OCI-LY3 (cell line): ENCODE measurements at regions not wholly inside any gene's neighbourhood (a gene's known extent, or its start where the extent isn't known, plus 50 kb on each side); places are given as distances from the start of the nearest gene placed in this dataset.

Experiments used
- H2AFZ ChIP-seq: fragments of 200-600, 300-600 bp; shearing (Covaris generic); 2 replicates; pipeline ENCODE4 v1.6.0; 2014; ENCODE audit warnings: antibody characterized with exemption, low read depth, low read length
- H3K27ac ChIP-seq: fragments of 200-600, 300-600 bp; sonication (generic); 2 replicates; pipeline ENCODE4 v1.5.1; 2014; ENCODE audit warnings: mild to moderate bottlenecking, low read length, moderate library complexity, mixed read lengths
- H3K27me3 ChIP-seq: fragments of 200-600, 300-600 bp; sonication (generic); 2 replicates; pipeline ENCODE4 v1.6.1; 2014; ENCODE audit warnings: low read depth, low read length, mixed read lengths
- H3K36me3 ChIP-seq: fragments of 200-600, 300-600 bp; sonication (generic); replicated peaks from 2 replicates; pipeline ENCODE3; 2014; ENCODE audit warnings: low read depth, low read length, mixed read lengths
- H3K4me1 ChIP-seq: fragments of 300-600, 200-600 bp; sonication (generic); 2 replicates; pipeline ENCODE4 v1.6.1; 2014; ENCODE audit warnings: low read length, mixed read lengths
- H3K4me2 ChIP-seq: fragments of 200-600, 300-600 bp; sonication (generic); 2 replicates; pipeline ENCODE4 v1.6.1; 2014; ENCODE audit warnings: low read length, mixed read lengths
- H3K4me3 ChIP-seq: fragments of 300-600, 200-600 bp; sonication (generic); 2 replicates; pipeline ENCODE4 v1.5.1; 2014; ENCODE audit warnings: antibody characterized with exemption, mild to moderate bottlenecking, low read length, moderate library complexity
- H3K79me2 ChIP-seq: fragments of 300-600, 200-600 bp; shearing (Covaris generic); 2 replicates; pipeline ENCODE4 v1.6.1; 2014; ENCODE audit warnings: mild to moderate bottlenecking, low read length, mixed read lengths
- H3K9ac ChIP-seq: fragments of 300-600, 200-600 bp; shearing (Covaris generic); 2 replicates; pipeline ENCODE4 v1.6.0; 2014; ENCODE audit warnings: mild to moderate bottlenecking, low read length, moderate library complexity
- H3K9me3 ChIP-seq: fragments of 200-600, 300-600 bp; shearing (Covaris generic); 2 replicates; pipeline ENCODE4 v1.6.1; 2014; ENCODE audit warnings: low read length, mixed read lengths; ENCODE audit not compliant: insufficient read depth
- H4K20me1 ChIP-seq: fragments of 200-600, 300-600 bp; sonication (generic); 2 replicates; pipeline ENCODE4 v1.6.1; 2016; ENCODE audit warnings: low read length, mixed read lengths; ENCODE audit not compliant: insufficient read depth
- CTCF ChIP-seq: fragments of 200-600, 300-600 bp; sonication (generic); IDR thresholded peaks from 2 replicates; pipeline ENCODE4 v1.5.1; 2014; ENCODE audit warnings: antibody characterized with exemption, low read length, low read depth
- EZH2phosphoT487 ChIP-seq: fragments of 200-600 bp; shearing (Covaris generic); IDR thresholded peaks from 2 replicates; pipeline ENCODE4 v1.6.1; 2018; ENCODE audit warnings: antibody characterized with exemption, mixed run types, low read depth

- Histone ChIP-seq H3K27me3 (no peaks in the 10 kb centered on the region), H4K20me1 (no peaks in the 10 kb centered on the region), H2AFZ (no peak overlapping the region), H3K9ac (no peak overlapping the region), H3K9me3 (no peaks in the 10 kb centered on the region), H3K36me3 (no peaks in the 10 kb centered on the region), H3K4me1 (peaks cover under 1% of the 10 kb centered on the region; the same call in 1 of the 2 replicates), H3K27ac (no peak overlapping the region), H3K79me2 (no peaks in the 10 kb centered on the region), H3K4me2 (no peak overlapping the region), H3K4me3 (no peak overlapping the region)
- TF ChIP-seq EZH2phosphoT487, result no peak
- TF ChIP-seq CTCF, result no peak
Observed at GRCh38 chr1:87821335-87821697, 492.6 kb downstream of the LMO4 start.

- no peak overlapping the region for H3K4me3 ChIP-seq
- no peak for TF ChIP-seq CTCF
- TF ChIP-seq EZH2phosphoT487, result no peak
- no peaks in the 10 kb centered on the region for H3K9me3 ChIP-seq
- H3K27ac ChIP-seq, result no peak overlapping the region
- H2AFZ ChIP-seq, result peak overlapping the region; percentile 49; the same call in 1 of the 2 replicates
- peaks cover 26% of the 10 kb centered on the region for H3K4me1 ChIP-seq
- peak overlapping the region; percentile 29 for H3K4me2 ChIP-seq
- no peak overlapping the region for H3K9ac ChIP-seq
- no peaks in the 10 kb centered on the region for H3K27me3 ChIP-seq
- no peaks in the 10 kb centered on the region for H4K20me1 ChIP-seq
- H3K79me2 ChIP-seq, result no peaks in the 10 kb centered on the region
- H3K36me3 ChIP-seq, result no peaks in the 10 kb centered on the region
Observed at GRCh38 chr1:87826681-87827251, 498.1 kb downstream of the LMO4 start.

GRCh38 chr1:87829360-87829759 lies 500.7 kb downstream of the LMO4 start:
- no peak for TF ChIP-seq CTCF
- TF ChIP-seq EZH2phosphoT487, result no peak
- Histone ChIP-seq H3K27me3 (no peaks in the 10 kb centered on the region), H3K4me2 (no peak overlapping the region)

GRCh38 chr1:87830432-87830978 lies 501.8 kb downstream of the LMO4 start:
- Histone ChIP-seq H3K36me3 (no peaks in the 10 kb centered on the region), H3K27ac (no peak overlapping the region), H3K4me3 (no peak overlapping the region), H4K20me1 (no peaks in the 10 kb centered on the region), H3K9me3 (no peaks in the 10 kb centered on the region), H3K9ac (no peak overlapping the region), H3K4me1 (peaks cover 26% of the 10 kb centered on the region), H2AFZ (no peak overlapping the region), H3K79me2 (no peaks in the 10 kb centered on the region), H3K27me3 (no peaks in the 10 kb centered on the region), H3K4me2 (no peak overlapping the region)
- no peak for TF ChIP-seq EZH2phosphoT487
- TF ChIP-seq CTCF, result no peak

More at GRCh38 chr1:87829360-87829759, 500.7 kb downstream of the LMO4 start:
- Histone ChIP-seq H3K4me3 (no peak overlapping the region), H3K9ac (no peak overlapping the region), H3K79me2 (no peaks in the 10 kb centered on the region), H4K20me1 (no peaks in the 10 kb centered on the region), H3K36me3 (no peaks in the 10 kb centered on the region), H3K27ac (no peak overlapping the region), H2AFZ (no peak overlapping the region), H3K9me3 (no peaks in the 10 kb centered on the region), H3K4me1 (peaks cover 26% of the 10 kb centered on the region)
